Spleen (tissue), 7 donors: ENCODE measurements at regions not wholly inside any gene's neighbourhood (a gene's known extent, or its start where the extent isn't known, plus 50 kb on each side); places are given as distances from the start of the nearest gene placed in this dataset.

Source experiments
- CTCF ChIP-seq, 11 experiments: fragments of 200-600 bp in 7 of 11; fragments of 450-650 bp in 4 of 11; sonication (generic) in 4 of 11; IDR thresholded peaks in 8 of 11; conservative IDR thresholded peaks in 3 of 11; 1 replicate in 7 of 11; 2 replicates in 4 of 11; pipeline versions ENCODE4 v1.4.0 to v1.8.0; 2016 to 2021; ENCODE audit warnings: antibody characterized with exemption in 11 of 11, inconsistent platforms in 4 of 11, mild to moderate bottlenecking in 1 of 11
- POLR2A ChIP-seq, 3 donors: fragments of 450-650 bp; IDR thresholded peaks; one replicate each; pipeline ENCODE4 v1.5.1; 2017; ENCODE audit warnings: antibody characterized with exemption in 3 of 3, mild to moderate bottlenecking in 1 of 3
- donor health status: DM: no; HTN: no; CAD: no; lungs with moderate emphysema.
- donor health status: DM: no; HTN: no; CAD: no.
- donor health status: DM: no; HTN: no; CAD: no.

GRCh38 chr10:36491926-36492325, 633.5 kb upstream of the ANKRD30A start:
- TF ChIP-seq CTCF (IDR thresholded peaks at IDR 0.05 in 8 of 11, conservative IDR thresholded peaks at IDR 0.05 in 3 of 11) (no peak), POLR2A (IDR thresholded peaks at IDR 0.05) (no peak)
